HG03520 (cell line): ENCODE measurements at regions not wholly inside any gene's neighbourhood (a gene's known extent, or its start where the extent isn't known, plus 50 kb on each side); places are given as distances from the start of the nearest gene placed in this dataset.
"Not testable (repeated sequence)": the region's sequence is repeated elsewhere in the genome, so short reads cannot be mapped to it uniquely, and the experiment has no call there.

ENCODE experiments used
- ATAC-seq: cut with Tn5 transposase; IDR thresholded peaks from one replicate; pipeline ENCODE4 v1.9.1; 2021; ENCODE audit warnings: mild to moderate bottlenecking, moderate library complexity; ENCODE audit not compliant: unreplicated experiment

GRCh38 chr2:182548031-182548950 lies 121.5 kb upstream of the PDE1A start:
- ATAC-seq = no peak

DNA sequence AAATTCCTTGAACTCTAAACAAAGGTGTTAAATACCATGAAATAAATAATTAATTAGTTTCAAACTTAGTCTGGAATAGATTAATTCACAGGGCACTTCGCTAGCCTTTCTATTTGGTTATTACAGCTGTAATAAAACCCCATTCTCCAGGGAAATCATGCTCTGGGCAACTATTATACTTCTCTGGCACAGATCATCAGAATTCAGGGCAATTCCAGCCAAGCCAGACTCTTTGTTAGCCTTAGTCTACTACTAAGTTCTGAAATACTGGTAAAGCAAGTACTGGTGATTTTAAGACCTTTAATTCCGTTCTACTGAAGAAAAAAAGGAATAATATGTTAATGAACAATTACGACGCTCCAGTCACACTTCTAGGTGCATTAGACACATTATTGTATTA lies 123.4 kb upstream of the PDE1A start:
- ATAC-seq = no peak

DNA sequence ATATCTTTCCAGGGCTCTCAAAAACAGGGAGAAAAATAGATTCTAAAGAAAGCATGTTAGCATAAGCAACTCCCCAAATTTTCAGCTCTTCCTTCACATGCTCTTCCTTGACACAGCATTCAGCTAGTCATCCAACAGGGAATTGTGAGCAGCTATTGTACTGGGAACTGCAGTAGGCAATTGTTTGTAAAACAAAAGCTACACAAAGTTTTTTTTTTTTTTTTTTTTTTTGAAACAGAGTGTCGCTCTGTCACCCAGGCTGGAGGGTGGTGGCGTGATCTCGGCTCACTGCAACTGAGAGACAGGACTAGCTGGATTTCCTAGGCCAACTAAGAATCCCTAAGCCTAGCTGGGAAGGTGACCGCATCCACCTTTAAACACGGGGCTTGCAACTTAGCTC lies 125.4 kb upstream of the PDE1A start:
- not testable (repeated sequence) for ATAC-seq

GRCh38 chr2:182552785-182553184 lies 125.9 kb upstream of the PDE1A start:
- not testable (repeated sequence) for ATAC-seq

GRCh38 chr2:182553483-182553882 lies 126.6 kb upstream of the PDE1A start:
- ATAC-seq = peak; percentile 99

DNA sequence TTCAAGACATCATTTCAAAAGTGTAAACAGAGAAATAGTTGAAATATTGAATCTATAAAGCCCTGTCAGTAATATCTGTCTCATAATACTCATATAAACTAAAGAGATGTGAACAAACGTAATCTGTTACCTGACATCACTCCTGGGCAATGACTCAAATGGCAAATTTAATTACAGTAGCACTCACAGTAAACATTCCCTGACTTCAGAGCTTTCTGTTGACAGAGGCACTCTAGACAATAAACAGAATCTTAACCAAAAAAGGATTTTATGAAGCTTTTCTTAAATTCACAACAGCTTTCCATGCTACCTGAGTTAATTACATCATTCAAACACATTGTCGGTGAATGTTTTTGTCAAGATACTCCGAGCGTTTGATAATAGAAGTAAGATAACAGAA lies 128.1 kb upstream of the PDE1A start:
- ATAC-seq = no peak

DNA sequence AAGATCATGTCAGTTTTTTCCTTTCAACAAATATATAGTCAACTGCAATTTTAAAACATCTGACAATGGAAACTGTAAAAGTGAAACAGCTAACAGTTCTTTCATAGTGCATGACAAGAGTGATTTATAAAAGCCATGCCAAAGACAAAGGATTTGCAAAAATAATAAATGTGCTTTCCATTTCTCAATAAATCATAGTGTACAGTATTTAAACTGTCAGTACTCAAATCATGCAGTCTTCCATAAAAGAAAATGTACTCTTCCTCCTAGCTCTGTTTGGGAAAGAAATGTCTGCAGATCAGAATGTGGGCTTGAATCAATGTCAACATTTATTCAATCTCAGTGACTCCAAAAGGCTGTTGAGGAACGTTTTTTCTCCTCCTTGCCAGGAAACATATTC lies 131.7 kb upstream of the PDE1A start:
- no peak for ATAC-seq

DNA sequence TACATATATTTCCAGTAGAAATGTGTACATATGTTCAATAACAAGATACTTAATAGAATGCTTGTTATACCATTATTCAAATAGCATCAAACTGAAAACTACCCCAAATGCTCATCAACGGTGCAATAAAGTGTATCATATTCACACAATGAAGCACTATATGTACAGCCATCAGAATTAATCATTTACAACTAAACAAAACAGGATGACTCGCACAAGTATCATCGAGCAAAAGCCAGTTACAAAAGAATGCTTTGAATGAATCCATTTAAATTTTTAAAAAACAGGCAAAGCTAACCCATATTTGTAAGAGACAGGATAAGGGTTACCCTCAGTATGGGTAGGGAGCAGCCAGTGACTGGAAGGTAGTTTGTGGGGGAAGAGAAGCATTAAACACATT lies 132.8 kb upstream of the PDE1A start:
- no peak for ATAC-seq

- no peak for ATAC-seq
Observed at GRCh38 chr2:182565911-182566567, 139.2 kb upstream of the PDE1A start.

- no peak for ATAC-seq
Observed at GRCh38 chr2:182573553-182573952, 142.5 kb upstream of the DNAJC10 start.

- ATAC-seq = no peak
Observed at GRCh38 chr2:182577816-182578215, 138.2 kb upstream of the DNAJC10 start.

GRCh38 chr2:182581196-182581935 lies 134.7 kb upstream of the DNAJC10 start:
- ATAC-seq = no peak

DNA sequence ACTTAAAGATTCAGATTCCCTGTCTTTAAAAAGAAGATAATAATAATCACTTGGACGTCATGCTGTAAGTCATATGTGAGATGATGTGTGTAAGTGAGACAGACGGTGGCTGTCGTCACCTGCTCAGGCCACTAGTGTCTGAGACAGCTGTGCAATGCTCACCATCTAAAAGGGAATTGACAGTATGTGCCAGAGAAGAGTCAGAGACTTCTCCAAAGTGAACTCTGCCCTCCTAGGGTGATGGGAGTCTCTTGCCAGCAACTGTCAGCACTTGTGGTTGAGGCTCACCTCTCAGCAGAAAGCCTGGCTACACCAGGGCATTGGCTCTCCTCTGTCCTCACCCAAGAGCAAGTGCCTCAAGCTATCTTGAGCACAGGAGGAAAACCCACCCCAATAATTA lies 131.6 kb upstream of the DNAJC10 start:
- no peak for ATAC-seq

GRCh38 chr2:182585001-182585400 lies 131.1 kb upstream of the DNAJC10 start:
- no peak for ATAC-seq

DNA sequence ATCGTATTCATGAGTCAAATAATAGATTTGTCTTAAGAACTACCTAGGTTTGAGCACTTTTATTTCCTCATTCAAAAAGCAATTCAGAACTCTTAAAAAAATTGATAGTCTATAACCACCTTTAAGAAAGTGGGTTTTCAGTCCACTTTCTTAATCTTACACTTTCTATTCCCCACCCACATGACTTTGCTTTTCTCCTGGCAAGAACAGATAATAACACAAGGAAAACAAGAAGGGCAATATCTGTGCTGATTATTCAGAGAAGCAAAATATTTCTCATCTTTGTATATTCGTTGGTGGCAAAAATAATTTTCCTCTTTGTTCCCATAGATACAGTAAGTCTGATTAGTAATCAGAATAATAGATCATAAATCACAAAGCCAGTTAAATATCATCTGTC lies 130.6 kb upstream of the DNAJC10 start:
- no peak for ATAC-seq

DNA sequence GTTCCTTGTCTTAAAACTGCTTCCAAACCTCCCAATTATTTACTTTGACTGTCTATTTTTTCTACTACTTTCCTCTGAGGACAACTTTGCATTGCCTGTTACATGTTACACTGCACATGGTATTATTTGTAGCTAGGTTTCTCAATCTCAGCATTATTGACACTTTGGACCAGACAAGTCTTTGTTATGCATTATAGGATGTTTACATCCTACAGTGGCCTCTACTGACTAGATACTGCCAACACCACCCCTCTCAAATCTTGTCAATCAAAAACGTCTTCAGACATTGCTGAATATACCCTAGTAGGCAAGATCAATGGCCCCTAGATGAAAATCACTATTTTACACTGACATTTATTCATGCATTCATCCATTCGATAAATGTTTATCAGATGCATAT lies 129.6 kb upstream of the DNAJC10 start:
- peak; percentile 79 for ATAC-seq

GRCh38 chr2:182587831-182588230 lies 128.2 kb upstream of the DNAJC10 start:
- no peak for ATAC-seq

DNA sequence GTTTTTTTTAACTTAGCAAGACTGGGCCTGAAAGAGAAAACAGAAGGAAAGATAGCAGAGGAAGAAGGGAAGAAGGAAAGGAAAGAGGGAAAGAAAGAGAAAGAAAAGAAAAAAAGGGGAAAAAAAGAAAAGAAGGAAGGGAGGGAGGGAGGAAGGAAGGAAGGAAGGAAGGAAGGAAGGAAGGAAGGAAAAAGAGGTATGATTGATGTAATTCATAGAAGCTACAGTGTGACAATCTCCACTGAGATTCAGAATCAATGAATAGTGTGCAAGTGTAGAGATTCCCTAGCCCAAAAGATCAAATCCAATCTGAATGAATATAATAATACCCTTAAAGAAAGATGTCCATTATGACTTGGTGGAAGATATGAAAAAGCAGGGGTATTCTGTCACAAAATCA lies 126.9 kb upstream of the DNAJC10 start:
- no peak for ATAC-seq

DNA sequence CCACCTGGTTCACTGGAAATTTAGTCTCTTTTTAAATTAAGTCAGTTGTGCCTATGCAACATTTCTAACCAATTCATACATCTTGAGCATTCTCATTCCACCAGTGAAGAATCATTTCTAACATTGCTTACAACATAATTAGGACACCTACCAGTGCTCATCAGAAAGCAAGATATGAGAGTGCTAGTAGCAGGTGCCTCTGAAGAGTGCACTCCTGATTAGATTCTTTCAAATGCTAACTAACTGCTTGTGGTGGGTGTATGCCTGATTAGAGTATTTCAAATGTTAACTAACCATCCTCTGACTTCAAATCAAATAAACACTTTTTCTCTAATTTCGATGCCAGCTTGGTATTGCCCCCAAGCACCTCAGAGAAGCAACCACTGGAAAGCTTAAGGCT lies 124.3 kb upstream of the DNAJC10 start:
- ATAC-seq = no peak

DNA sequence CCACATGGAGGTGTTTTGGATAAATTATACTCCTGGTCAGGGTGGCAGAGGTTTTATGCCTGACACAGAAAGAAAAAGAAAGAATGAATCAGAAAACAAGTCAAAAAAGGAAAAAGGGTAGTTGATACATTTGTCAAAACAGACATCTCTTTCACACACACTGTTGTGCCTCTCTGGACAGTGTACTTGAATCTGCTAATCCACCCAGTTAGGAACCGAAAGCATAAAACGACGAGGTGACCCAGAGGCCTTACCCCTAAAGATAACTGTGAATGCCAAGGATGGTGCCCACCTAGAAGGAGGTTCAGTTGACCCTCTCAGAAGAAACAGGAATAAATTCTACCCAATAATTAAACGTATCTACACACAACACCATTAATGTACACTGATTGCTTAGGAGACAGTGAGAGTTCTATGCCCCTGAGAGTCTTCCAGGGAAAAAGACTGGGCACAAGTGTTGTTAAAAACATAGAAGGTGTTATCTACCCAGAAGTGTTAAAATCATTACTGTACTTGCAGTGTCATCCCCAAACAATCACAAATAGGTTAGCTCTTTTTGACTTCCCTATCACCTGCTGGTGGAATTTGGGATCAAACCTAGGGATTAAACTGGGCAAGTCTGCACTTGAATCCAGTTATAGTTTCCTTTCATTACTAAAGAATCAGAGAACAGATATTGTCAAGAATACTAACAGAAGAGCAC lies 123.2 kb upstream of the DNAJC10 start:
- no peak for ATAC-seq

DNA sequence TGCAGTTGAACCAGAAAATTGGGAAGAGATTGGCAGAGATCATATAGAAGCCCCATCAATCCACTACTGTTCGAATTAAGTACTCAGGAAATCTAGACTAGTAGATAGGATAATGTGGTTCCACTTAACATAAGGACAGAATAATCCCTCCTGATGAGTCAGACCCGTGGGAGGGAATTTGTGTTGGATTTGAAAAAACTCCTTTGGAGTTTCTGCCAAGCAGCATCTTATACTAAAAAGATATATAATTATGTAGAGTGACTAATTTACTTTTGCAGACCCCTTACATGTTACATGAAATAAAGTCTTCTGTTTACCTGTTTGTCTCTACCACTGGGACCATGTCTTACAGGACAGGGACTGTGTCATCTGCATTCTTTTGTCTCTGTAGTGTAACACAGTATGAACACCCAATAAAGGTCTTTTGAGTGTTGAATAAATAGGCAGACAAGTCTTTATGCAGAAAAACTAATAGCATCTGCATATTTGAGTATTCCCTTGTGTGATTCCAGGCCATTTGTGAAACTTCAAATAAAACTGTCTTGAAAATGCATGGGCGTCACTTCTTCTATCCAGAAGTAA lies 122.6 kb upstream of the DNAJC10 start:
- no peak for ATAC-seq
